T-cell (primary cell): ENCODE measurements at regions not wholly inside any gene's neighbourhood (a gene's known extent, or its start where the extent isn't known, plus 50 kb on each side); places are given as distances from the start of the nearest gene placed in this dataset.
"Not testable (repeated sequence)": the region's sequence is repeated elsewhere in the genome, so short reads cannot be mapped to it uniquely, and the experiment has no call there.

ENCODE experiments used
- ATAC-seq, 4 experiments: fragments of 200-7000 bp in 3 of 4; fragments of 150-1000 bp in 1 of 4; cut with Tn5 transposase; replicated peaks in 1 of 4; 1 replicate in 3 of 4; 2 replicates in 1 of 4; pipeline ENCODE4 v1.10.0; 2021; ENCODE audit warnings: moderate library complexity in 3 of 4, mild to moderate bottlenecking in 2 of 4, moderate number of reproducible peaks in 1 of 4
- CTCF ChIA-PET, 2 donors: fragments of 300-600 bp; sonication (Branson Sonifier 250); formaldehyde crosslinking; loops; one replicate each; lab custom pipeline; 2022; ENCODE audit warnings: antibody characterized with exemption in 2 of 2; lab: Charles Lee
- POLR2A ChIA-PET, 2 donors: fragments of 300-600 bp; sonication (Branson Sonifier 250); formaldehyde crosslinking; loops; one replicate each; lab custom pipeline; 2022; ENCODE audit warnings: antibody characterized with exemption in 2 of 2; lab: Charles Lee
- DNase-seq, 35 experiments: peaks; one replicate each; pipeline versions ENCODE4 v3.0.0 to v3.0.0-alpha.2; 2013 to 2023
- H3K27ac ChIP-seq: one replicate; pipeline ENCODE4 v1.5.1; 2013; ENCODE audit warnings: low read length
- H3K27me3 ChIP-seq, 2 experiments: replicated peaks in 1 of 2; 1 replicate in 1 of 2; 2 replicates in 1 of 2; pipeline versions ENCODE4 v1.6.1 to v1.7.0; 2013; ENCODE audit warnings: low read length in 1 of 2, mixed read lengths in 1 of 2; ENCODE audit not compliant: control insufficient read depth in 2 of 2, insufficient read depth in 2 of 2; ENCODE audit errors: extremely low read depth in 1 of 2
- H3K36me3 ChIP-seq, 2 donors: 1 replicate in 1 of 2; 2 replicates in 1 of 2; pipeline versions ENCODE4 v1.6.1 to v1.7.0; 2013; ENCODE audit warnings: low read length in 1 of 2; ENCODE audit not compliant: control insufficient read depth in 2 of 2, insufficient read depth in 1 of 2; ENCODE audit errors: extremely low read depth in 1 of 2
- H3K4me1 ChIP-seq, 2 experiments: 1 replicate in 1 of 2; 2 replicates in 1 of 2; pipeline versions ENCODE4 v1.6.1 to v1.7.0; 2013; ENCODE audit warnings: low read length in 2 of 2, mixed read lengths in 1 of 2; ENCODE audit not compliant: insufficient read depth in 2 of 2, control insufficient read depth in 1 of 2; ENCODE audit errors: extremely low read depth in 1 of 2
- H3K4me3 ChIP-seq, 2 donors: 1 replicate in 1 of 2; 2 replicates in 1 of 2; pipeline versions ENCODE4 v1.5.1 to v1.7.0; 2013; ENCODE audit warnings: mild to moderate bottlenecking in 2 of 2, low read length in 1 of 2, moderate library complexity in 1 of 2; ENCODE audit not compliant: control insufficient read depth in 1 of 2; ENCODE audit errors: extremely low read depth in 1 of 2
- H3K9me3 ChIP-seq: 2 replicates; pipeline ENCODE4 v1.7.0; 2013
- H3K27ac Mint-ChIP-seq, 2 donors: one replicate each; pipeline ENCODE4 v1.8.0; 2020 to 2021; ENCODE audit warnings: mild to moderate bottlenecking in 2 of 2, mixed read lengths in 2 of 2
- H3K27me3 Mint-ChIP-seq, 2 donors: one replicate each; pipeline ENCODE4 v1.8.0; 2021 to 2022; ENCODE audit warnings: mixed read lengths in 2 of 2
- H3K36me3 Mint-ChIP-seq: one replicate; pipeline ENCODE4 v1.8.0; 2021; ENCODE audit warnings: mixed read lengths
- H3K4me1 Mint-ChIP-seq, 3 donors: one replicate each; pipeline ENCODE4 v1.8.0; 2020 to 2022; ENCODE audit warnings: mixed read lengths in 3 of 3, mild to moderate bottlenecking in 1 of 3
- H3K4me3 Mint-ChIP-seq, 3 donors: one replicate each; pipeline ENCODE4 v1.8.0; 2020 to 2022; ENCODE audit warnings: mild to moderate bottlenecking in 3 of 3, mixed read lengths in 3 of 3, moderate library complexity in 3 of 3
- H3K9me3 Mint-ChIP-seq, 3 donors: one replicate each; pipeline ENCODE4 v1.8.0; 2020 to 2022; ENCODE audit warnings: mixed read lengths in 3 of 3
- WGBS: methylation state at CpG from one replicate; pipeline ENCODE4 v1.1.5; 2013; ENCODE audit warnings: missing lambda C conversion rate; ENCODE audit not compliant: insufficient coverage; 5-methylcytosine and 5-hydroxymethylcytosine counted together

GRCh38 chr14:66009089-66009488 is 477.1 kb upstream of the CCDC196 start:
- 95% methylated on average over 2 of the region's 2 CpGs for WGBS
- Mint-ChIP-seq H3K4me1 (no peaks in the 10 kb centered on the region), H3K9me3 (no peaks in the 10 kb centered on the region), H3K36me3 (no peaks in the 10 kb centered on the region), H3K27me3 (peaks cover 0 to 7% of the 10 kb centered on the region in 2 donors), H3K4me3 (no peak overlapping the region), H3K27ac (no peak overlapping the region)
- no peak for ATAC-seq
- no peak for DNase-seq
- H3K4me3 ChIP-seq, result no peak overlapping the region
- no peaks in the 10 kb centered on the region for H3K36me3 ChIP-seq
- CTCF ChIA-PET, result no interaction called here
- no peak overlapping the region for H3K27ac ChIP-seq
- H3K9me3 ChIP-seq, result no peaks in the 10 kb centered on the region
- POLR2A ChIA-PET, result interaction anchor here in 1 of 2 donors (0.6 kb wide), 1 partner anchor 1227 kb away, joined by 3 read pairs; no protein-coding TSS in a partner anchor
- H3K4me1 ChIP-seq, result no peaks in the 10 kb centered on the region
- H3K27me3 ChIP-seq, result no peaks in the 10 kb centered on the region

GRCh38 chr14:66010695-66011094 is 475.5 kb upstream of the CCDC196 start:
- no peak overlapping the region for H3K4me3 Mint-ChIP-seq
- no peaks in the 10 kb centered on the region for H3K9me3 Mint-ChIP-seq
- ATAC-seq (no peak), DNase-seq (no peak)
- H3K4me1 ChIP-seq, result no peaks in the 10 kb centered on the region
- POLR2A ChIA-PET, result no interaction called here
- no peak overlapping the region for H3K27ac ChIP-seq
- no peak overlapping the region for H3K27ac Mint-ChIP-seq
- WGBS, result no CpG with 5 or more reads among the region's 2 CpGs
- H3K36me3 Mint-ChIP-seq, result no peaks in the 10 kb centered on the region
- no peaks in the 10 kb centered on the region for H3K36me3 ChIP-seq
- H3K27me3 ChIP-seq, result no peaks in the 10 kb centered on the region
- H3K27me3 Mint-ChIP-seq, result peaks cover 0 to 7% of the 10 kb centered on the region in 2 donors
- H3K9me3 ChIP-seq, result no peaks in the 10 kb centered on the region
- H3K4me1 Mint-ChIP-seq, result no peaks in the 10 kb centered on the region
- CTCF ChIA-PET, result no interaction called here
- H3K4me3 ChIP-seq, result no peak overlapping the region

- Histone ChIP-seq H3K9me3 (no peaks in the 10 kb centered on the region), H3K36me3 (no peaks in the 10 kb centered on the region), H3K4me3 (no peak overlapping the region), H3K4me1 (no peaks in the 10 kb centered on the region), H3K27me3 (no peaks in the 10 kb centered on the region), H3K27ac (no peak overlapping the region)
- H3K4me3 Mint-ChIP-seq, result no peak overlapping the region
- H3K27ac Mint-ChIP-seq, result no peak overlapping the region
- no peaks in the 10 kb centered on the region for H3K4me1 Mint-ChIP-seq
- H3K36me3 Mint-ChIP-seq, result no peaks in the 10 kb centered on the region
- ChIA-PET CTCF (no interaction called here), POLR2A (interaction anchor here in 1 of 2 donors (0.6 to 0.7 kb wide), 3 partner anchors 235 to 800 kb away, joined by 3 to 11 read pairs (median 4); no protein-coding TSS in a partner anchor)
- DNase-seq (no peak), ATAC-seq (no peak)
- H3K9me3 Mint-ChIP-seq, result no peaks in the 10 kb centered on the region
- WGBS, result 25% methylated on average over 1 of the region's 3 CpGs
- H3K27me3 Mint-ChIP-seq, result peaks cover 3 to 7% of the 10 kb centered on the region in 2 donors
Measured at GRCh38 chr14:66011855-66012254, 474.3 kb upstream of the CCDC196 start.

- 98% methylated on average over 40 of the region's 42 CpGs for WGBS
- ATAC-seq, H3K4me3 ChIP-seq, H3K4me1 Mint-ChIP-seq, H3K27me3 ChIP-seq, H3K4me1 ChIP-seq, H3K4me3 Mint-ChIP-seq, H3K36me3 Mint-ChIP-seq, H3K36me3 ChIP-seq, H3K27ac ChIP-seq, POLR2A ChIA-PET, DNase-seq, H3K27me3 Mint-ChIP-seq, H3K9me3 ChIP-seq, H3K9me3 Mint-ChIP-seq, H3K27ac Mint-ChIP-seq: not testable (repeated sequence)
- CTCF ChIA-PET, result interaction anchor here in 1 of 2 donors (0.5 kb wide), 1 partner anchor 980 kb away, joined by 3 read pairs; no protein-coding TSS in a partner anchor
Measured at GRCh38 chr14:66013607-66014006, 472.6 kb upstream of the CCDC196 start.

- 100% methylated on average over 1 of the region's 4 CpGs for WGBS
- no peaks in the 10 kb centered on the region for H3K4me1 Mint-ChIP-seq
- CTCF ChIA-PET, result no interaction called here
- H3K9me3 ChIP-seq, result no peaks in the 10 kb centered on the region
- H3K36me3 ChIP-seq, result no peaks in the 10 kb centered on the region
- H3K4me1 ChIP-seq, result no peaks in the 10 kb centered on the region
- POLR2A ChIA-PET, result no interaction called here
- no peaks in the 10 kb centered on the region for H3K9me3 Mint-ChIP-seq
- H3K27me3 Mint-ChIP-seq, result peaks cover 0 to 9% of the 10 kb centered on the region in 2 donors
- peaks cover 0 to 2% of the 10 kb centered on the region in 2 experiments for H3K27me3 ChIP-seq
- DNase-seq, result no peak
- no peak overlapping the region for H3K27ac Mint-ChIP-seq
- H3K4me3 ChIP-seq, result no peak overlapping the region
- H3K36me3 Mint-ChIP-seq, result no peaks in the 10 kb centered on the region
- no peak overlapping the region for H3K4me3 Mint-ChIP-seq
- H3K27ac ChIP-seq, result no peak overlapping the region
- ATAC-seq, result no peak
Measured at GRCh38 chr14:66015071-66015780, 470.9 kb upstream of the CCDC196 start.

GRCh38 chr14:66017927-66018326 is 468.2 kb upstream of the CCDC196 start:
- ATAC-seq, result no peak
- H3K27ac Mint-ChIP-seq, result no peak overlapping the region
- Histone ChIP-seq H3K4me3 (no peak overlapping the region), H3K36me3 (no peaks in the 10 kb centered on the region), H3K4me1 (no peaks in the 10 kb centered on the region), H3K9me3 (no peaks in the 10 kb centered on the region), H3K27ac (no peak overlapping the region), H3K27me3 (peaks cover 0 to 2% of the 10 kb centered on the region in 2 experiments)
- peaks cover 0 to 9% of the 10 kb centered on the region in 2 donors for H3K27me3 Mint-ChIP-seq
- no peaks in the 10 kb centered on the region for H3K4me1 Mint-ChIP-seq
- no peak for DNase-seq
- no peak overlapping the region for H3K4me3 Mint-ChIP-seq
- ChIA-PET POLR2A (no interaction called here), CTCF (no interaction called here)
- no peaks in the 10 kb centered on the region for H3K9me3 Mint-ChIP-seq
- WGBS, result no CpG with 5 or more reads among the region's 1 CpG
- H3K36me3 Mint-ChIP-seq, result no peaks in the 10 kb centered on the region
